Right renal pelvis (tissue), 4 donors: ENCODE measurements at regions not wholly inside any gene's neighbourhood (a gene's known extent, or its start where the extent isn't known, plus 50 kb on each side); places are given as distances from the start of the nearest gene placed in this dataset.

Source experiments
- DNase-seq, 4 donors: peaks; one replicate each; pipeline ENCODE4 v3.0.0-alpha.2; 2013; ENCODE audit warnings: low read depth in 4 of 4, low spot score in 3 of 4, missing footprints in 1 of 4

GRCh38 chr15:97061392-97061791 lies 730.9 kb downstream of the NR2F2 start:
- no peak for DNase-seq

DNA sequence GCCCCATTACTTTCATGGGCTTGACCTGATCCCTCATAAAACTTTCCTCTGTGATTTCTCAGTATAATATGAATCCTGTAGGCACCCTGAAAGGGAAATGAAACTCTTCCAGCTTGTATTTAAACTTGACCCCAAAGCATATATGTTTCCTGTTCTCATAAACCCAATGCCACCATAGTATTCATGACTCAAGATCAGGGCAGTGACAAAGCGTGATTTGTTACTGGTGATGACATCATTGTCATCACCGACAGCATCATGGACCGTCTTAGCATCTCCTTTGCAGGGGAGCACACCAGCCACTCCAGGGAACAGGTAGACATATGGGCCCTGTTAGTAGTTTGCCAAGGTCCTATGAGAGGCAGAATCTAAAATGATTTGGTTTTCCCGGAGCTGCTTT lies 741.2 kb downstream of the NR2F2 start:
- no peak for DNase-seq

GRCh38 chr15:97072545-97072944 lies 742.0 kb downstream of the NR2F2 start:
- no peak for DNase-seq

DNA sequence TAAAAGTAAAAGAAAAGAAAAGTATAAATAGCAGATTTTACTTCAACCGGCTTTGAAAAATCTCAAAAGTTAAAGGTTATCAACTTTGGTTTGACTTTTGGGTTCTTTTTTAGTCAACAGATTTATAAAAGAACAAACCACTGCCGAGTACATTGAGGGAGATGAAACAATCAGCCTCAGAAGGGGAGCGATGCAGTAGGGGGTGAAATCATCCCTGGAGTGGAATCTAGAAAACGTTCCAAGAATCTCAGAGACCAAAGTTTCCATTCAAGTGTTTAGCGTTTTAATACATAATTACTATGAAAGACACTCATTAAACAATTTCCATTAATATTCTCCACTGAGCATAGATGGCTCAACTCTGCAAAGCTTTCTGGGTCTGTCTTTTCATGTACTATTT lies 745.5 kb downstream of the NR2F2 start:
- DNase-seq: no peak

DNA sequence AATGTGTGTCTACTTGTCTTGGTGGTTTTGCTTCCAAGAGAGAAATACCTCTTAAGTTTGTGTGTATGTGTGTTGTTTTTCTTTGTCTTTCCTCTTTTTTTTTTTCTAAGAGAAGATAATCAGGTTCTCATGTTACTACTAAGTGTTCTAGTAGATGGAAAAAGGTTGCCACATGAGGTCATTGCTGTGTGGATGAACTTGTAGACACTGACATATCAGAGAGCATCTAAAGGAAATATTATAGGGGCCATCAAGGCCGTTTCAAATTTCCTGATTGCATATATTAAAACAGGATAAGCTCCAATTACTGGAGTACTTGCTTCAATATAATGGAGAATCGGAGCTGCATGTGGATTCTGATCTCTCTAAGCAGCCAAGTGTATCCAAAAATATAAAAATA lies 747.5 kb downstream of the NR2F2 start:
- DNase-seq: no peak

DNA sequence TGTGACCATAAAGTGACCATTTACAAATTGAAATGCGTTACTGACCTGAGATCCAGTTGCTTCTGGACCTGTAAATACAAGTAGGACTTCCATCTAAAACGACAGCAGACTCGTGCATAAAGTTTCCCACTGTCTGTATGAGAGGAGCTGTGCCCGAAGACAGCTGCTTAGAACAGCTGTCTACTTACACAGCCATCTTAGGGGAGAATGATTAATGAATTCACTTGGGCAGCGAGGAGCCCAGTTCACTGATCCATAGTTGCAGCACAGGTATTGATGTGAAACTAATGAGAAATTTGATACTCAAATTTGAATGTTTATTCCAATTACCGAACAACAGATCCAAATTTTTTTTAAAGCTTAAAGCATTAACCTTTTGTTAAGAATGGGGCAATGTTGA lies 748.1 kb downstream of the NR2F2 start:
- no peak for DNase-seq

GRCh38 chr15:97081666-97082226 lies 751.2 kb downstream of the NR2F2 start:
- no peak for DNase-seq

DNA sequence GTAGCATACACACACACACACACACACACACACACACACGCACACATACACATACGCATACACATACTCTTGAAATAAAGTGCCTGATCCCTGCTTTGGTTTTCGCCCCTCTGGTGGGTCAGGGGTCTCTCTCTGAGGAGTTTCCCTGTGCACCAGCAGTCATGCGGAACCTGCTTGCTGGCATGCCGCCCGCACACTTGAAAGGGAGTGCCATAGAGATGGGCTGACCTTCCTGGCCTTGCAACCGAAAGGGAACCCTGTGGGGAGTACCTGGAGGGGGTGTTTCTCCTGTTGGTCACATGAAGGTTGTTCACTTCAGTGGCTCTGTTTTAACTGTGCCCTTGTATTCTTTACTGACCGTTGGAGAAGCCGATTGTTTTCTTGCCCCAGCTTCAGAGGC lies 752.3 kb downstream of the NR2F2 start:
- DNase-seq: peak in 3 of 4 donors; percentile 57 to 73 (median 71)

GRCh38 chr15:97084650-97085049 lies 754.1 kb downstream of the NR2F2 start:
- no peak for DNase-seq

DNA sequence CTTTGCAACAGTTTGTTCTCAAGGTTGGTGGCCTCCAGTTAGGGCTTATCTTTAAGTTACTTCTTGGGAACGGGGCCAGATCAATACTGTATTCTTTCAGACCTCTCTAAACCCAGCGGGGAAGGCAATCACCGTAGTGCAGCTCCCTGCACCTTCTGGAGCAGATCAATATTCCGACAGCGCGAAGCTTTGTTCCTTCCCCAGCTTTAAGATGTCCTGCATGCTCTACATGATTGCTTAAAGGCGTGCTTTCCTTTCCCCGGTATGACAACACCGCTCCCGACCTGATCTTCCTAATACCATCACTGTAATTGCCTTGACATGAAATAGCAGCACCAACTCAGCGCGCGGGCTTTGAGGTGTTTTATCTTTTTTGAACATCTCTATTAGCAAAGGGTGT lies 755.2 kb downstream of the NR2F2 start:
- no peak for DNase-seq

DNA sequence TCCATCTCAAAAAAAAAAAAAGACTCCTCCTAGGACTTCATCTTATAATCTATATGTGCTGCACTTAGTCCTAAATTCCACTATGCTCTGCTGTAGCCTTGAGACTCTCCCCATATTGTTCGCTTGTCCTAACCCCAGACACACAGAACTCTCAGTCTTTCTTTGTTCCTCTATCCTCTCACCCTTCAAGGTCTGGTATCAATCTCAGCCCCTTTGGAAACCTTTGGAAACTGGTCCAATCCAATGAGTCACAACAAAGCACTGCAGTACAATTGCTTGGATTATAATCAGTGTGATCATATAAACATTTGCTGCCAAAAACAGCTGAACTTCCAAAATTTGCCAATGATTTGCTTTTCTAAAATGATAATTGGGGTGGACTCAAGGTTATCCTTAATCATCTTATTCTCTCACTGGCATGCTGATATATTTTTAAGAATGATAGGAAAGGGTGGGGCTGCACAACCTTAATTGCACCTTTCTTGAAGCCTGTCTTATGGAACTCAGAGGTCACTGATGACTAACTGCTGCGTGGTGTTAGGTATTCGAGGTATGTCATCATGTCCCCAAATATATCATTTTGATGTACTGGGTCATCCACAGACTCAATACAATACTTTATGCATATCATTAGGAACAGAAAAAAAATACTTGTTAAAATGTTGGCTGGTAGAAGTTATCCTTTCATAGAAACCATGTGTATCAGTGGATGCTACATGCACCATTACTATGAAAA lies 756.7 kb downstream of the NR2F2 start:
- DNase-seq: no peak

DNA sequence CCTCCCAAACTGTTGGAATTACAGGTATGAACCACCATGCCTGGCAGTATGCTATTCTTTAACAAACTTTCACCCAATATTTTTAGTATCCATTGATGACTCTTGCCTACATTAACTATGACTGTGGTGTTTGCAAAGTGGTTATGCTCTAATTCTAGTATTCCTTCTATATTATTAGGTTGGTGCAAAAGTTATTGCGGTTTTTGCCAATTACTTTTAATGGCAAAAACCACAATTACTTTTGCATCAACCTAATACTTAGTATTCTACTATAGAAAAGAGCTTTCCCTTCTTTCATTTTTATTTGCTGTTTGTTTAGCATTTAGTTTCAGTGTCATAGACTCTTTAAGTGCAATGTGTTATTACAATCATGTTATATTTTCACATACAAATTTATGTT lies 760.6 kb downstream of the NR2F2 start:
- no peak for DNase-seq

- DNase-seq: no peak
Observed at GRCh38 chr15:97092656-97093055, 762.2 kb downstream of the NR2F2 start.

GRCh38 chr15:97096303-97096835 lies 765.9 kb downstream of the NR2F2 start:
- DNase-seq: no peak

DNA sequence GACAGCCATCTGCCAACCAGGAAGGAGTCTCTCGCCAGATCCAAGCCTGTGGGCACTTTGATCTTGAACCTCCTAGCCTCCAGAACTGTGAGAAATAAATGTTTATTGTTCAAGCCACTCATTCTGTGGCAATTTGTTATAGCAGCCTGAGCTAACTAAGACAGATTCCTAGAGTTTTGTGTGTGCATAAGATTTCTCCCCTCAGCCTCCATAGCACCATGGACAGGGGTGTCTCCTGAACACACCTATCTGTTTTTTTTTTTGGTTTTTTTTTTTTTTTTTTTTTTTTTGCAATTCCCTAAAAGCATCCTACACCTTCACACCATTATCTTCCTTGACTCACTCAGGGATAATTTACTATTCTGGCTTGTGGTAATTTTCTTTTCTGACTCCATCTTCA lies 768.5 kb downstream of the NR2F2 start:
- no peak for DNase-seq

GRCh38 chr15:97101572-97101971 lies 771.1 kb downstream of the NR2F2 start:
- no peak for DNase-seq

DNA sequence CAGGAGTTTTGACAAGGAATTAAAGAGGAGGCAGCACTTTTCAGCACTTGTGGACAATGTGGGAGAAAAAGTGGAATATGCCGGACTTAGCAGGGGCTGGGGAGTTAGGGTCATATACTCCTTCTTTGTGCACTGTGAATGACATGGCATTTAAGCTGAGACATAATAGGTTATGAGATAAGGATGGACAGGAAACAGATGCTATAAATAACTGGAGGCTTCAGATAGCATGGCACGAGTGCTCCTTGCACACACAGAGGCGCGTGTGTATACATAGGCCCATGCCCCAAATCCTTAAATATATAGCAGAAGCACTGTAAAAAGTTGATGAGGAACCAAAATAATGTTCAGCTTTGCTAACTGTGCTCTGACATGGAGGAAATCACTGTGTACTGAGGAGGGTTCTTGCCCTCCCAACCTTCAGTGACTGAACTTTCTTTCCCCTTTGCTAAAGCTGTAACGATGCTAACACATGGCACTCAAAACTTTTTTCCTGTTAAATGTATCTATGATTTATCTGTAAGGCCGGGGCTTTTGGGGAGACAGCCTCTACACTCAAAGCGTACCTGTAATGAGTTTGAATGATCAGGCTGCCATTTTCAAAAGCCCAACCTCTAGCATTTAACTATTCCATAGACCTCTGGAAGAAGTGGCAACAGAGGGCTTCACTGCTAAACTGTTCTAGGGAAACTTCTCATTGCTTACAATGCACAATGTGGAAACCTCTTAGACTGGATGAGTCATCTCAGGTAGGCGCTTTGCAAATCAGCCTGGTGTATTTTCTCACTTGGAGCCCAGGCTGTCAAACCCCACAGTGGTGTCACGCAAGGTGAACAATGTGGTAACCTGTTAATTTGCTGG lies 784.6 kb downstream of the NR2F2 start:
- no peak for DNase-seq

DNA sequence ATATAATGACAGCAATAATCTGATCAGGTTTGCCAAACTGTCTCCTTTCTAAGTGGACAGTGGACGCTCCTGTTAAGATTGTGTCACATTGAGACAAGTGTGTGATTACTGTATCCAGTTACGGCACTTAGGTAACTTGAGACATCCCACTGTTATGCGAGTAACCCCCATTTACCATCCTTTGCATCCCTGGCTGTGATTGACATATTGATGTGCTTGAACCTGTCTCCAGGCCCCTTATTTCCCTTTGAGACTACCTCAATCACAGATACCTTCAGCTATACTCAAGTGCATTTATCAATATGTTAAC lies 785.2 kb downstream of the NR2F2 start:
- peak in 1 of 4 donors; percentile 28 for DNase-seq

GRCh38 chr15:97124790-97125189 lies 794.3 kb downstream of the NR2F2 start:
- no peak for DNase-seq

DNA sequence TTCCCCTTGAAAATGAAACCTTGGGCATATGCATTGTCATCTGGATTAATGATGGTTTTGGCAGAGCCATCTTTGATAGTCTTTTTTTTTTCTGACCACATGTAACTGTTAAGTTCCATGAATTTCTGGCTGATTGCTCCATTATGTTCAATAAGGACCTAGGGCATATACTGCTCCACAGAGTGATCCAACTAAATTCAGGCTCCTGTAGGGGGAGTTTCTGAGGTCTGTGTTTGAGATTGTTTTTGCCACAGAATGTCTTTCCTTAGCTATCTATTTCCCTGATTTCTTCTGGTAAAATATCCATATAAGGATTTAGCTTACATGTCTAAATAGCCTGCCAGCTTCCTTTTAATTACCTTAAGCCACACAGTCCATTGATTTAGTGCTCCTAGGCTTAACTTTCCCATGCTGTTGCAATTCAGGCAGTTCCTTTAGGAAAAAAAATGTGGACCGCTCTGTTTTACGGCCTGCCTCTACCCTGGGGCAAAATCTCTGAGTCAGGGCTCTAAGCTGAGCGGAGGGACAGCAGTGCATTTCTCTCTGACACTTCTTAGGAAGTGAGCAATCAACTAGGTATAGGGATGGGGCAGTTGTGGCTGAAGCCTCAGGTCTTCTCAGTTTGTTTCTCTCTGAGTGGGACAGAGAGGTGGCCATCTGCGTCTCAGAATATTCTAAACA lies 796.2 kb downstream of the NR2F2 start:
- no peak for DNase-seq

- DNase-seq: peak in 1 of 4 donors; percentile 18
Observed at GRCh38 chr15:97129674-97130073, 799.2 kb downstream of the NR2F2 start.
